PC-3 (cell line): ENCODE measurements at regions not wholly inside any gene's neighbourhood (a gene's known extent, or its start where the extent isn't known, plus 50 kb on each side); places are given as distances from the start of the nearest gene placed in this dataset.

ENCODE experiments used
- ATAC-seq: fragments of 200-7000 bp; cut with Tn5 transposase; 2 replicates; pipeline ENCODE4 v1.9.1; 2020; ENCODE audit warnings: mild to moderate bottlenecking, moderate library complexity
- BruUV-seq: library from RNA; stranded (reverse); fragments of 400-500 nt; replicated peaks from 2 replicates; lab custom pipeline; 2021; lab: Mats Ljungman, UMichigan
- CTCF ChIA-PET: fragments of 300-600 bp; sonication (Branson Sonifier 250); formaldehyde crosslinking; loops from one replicate; lab custom pipeline; 2022; ENCODE audit warnings: antibody characterized with exemption; lab: Charles Lee
- POLR2A ChIA-PET: fragments of 300-600 bp; sonication (Branson Sonifier 250); formaldehyde crosslinking; loops from one replicate; lab custom pipeline; 2022; ENCODE audit warnings: antibody characterized with exemption; ENCODE audit not compliant: unreplicated experiment; lab: Charles Lee
- DNase-seq: peaks from one replicate; pipeline ENCODE4 v3.0.0-alpha.2; 2015
- H2AFZ ChIP-seq: fragments of 300-600 bp; sonication (generic); 2 replicates; pipeline ENCODE4 v1.6.0; 2016; ENCODE audit warnings: antibody characterized with exemption, low read length
- H3F3A ChIP-seq: fragments of 300-600 bp; sonication (generic); one replicate; pipeline ENCODE4 v1.6.0; 2017; ENCODE audit warnings: antibody characterized with exemption, low read length, control low read depth, mild to moderate bottlenecking; ENCODE audit not compliant: unreplicated experiment
- H3K27ac ChIP-seq: fragments of 300-600 bp; sonication (generic); 2 replicates; pipeline ENCODE4 v1.5.1; 2016; ENCODE audit warnings: mild to moderate bottlenecking, low read length
- H3K27me3 ChIP-seq: fragments of 300-600 bp; sonication (generic); 2 replicates; pipeline ENCODE4 v1.6.1; 2016; ENCODE audit warnings: low read length, mixed read lengths
- H3K36me3 ChIP-seq: fragments of 300-600 bp; sonication (generic); 2 replicates; pipeline ENCODE4 v1.6.1; 2016; ENCODE audit warnings: low read depth, mixed run types, low read length, mixed read lengths
- H3K4me1 ChIP-seq: fragments of 300-600 bp; sonication (generic); 2 replicates; pipeline ENCODE4 v1.5.1; 2016; ENCODE audit warnings: low read length; ENCODE audit not compliant: insufficient read depth
- H3K4me2 ChIP-seq: fragments of 300-600 bp; sonication (generic); 2 replicates; pipeline ENCODE4 v1.6.0; 2016; ENCODE audit warnings: low read length
- H3K4me3 ChIP-seq: fragments of 300-600 bp; sonication (generic); 2 replicates; pipeline ENCODE4 v1.5.1; 2016; ENCODE audit warnings: mild to moderate bottlenecking, low read length, mixed read lengths
- H3K79me2 ChIP-seq: fragments of 300-600 bp; sonication (generic); 2 replicates; pipeline ENCODE4 v1.6.1; 2017; ENCODE audit warnings: low read length, mixed read lengths
- H3K9ac ChIP-seq: fragments of 300-600 bp; sonication (generic); 2 replicates; pipeline ENCODE4 v1.6.0; 2016; ENCODE audit warnings: mild to moderate bottlenecking, low read length
- H3K9me2 ChIP-seq: fragments of 300-600 bp; sonication (generic); replicated peaks from 2 replicates; pipeline ENCODE4 v1.6.1; 2016; ENCODE audit warnings: mixed run types, low read length, mixed read lengths
- H3K9me3 ChIP-seq: fragments of 300-600 bp; sonication (generic); 2 replicates; pipeline ENCODE4 v1.6.1; 2016; ENCODE audit warnings: low read length, mixed read lengths
- H4K20me1 ChIP-seq: fragments of 300-600 bp; sonication (generic); 2 replicates; pipeline ENCODE4 v1.6.1; 2016; ENCODE audit warnings: low read length, mixed read lengths
- CTCF ChIP-seq: fragments of 300-600 bp; sonication (generic); conservative IDR thresholded peaks from 2 replicates; pipeline ENCODE4 v1.5.1; 2017; ENCODE audit warnings: antibody characterized with exemption, low read depth, mild to moderate bottlenecking, low read length
- EZH2 ChIP-seq: fragments of 300-600 bp; sonication (generic); IDR thresholded peaks from one replicate; pipeline ENCODE4 v1.6.1; 2017; ENCODE audit warnings: antibody characterized with exemption, mild to moderate bottlenecking, low read length; ENCODE audit not compliant: unreplicated experiment
- EZH2phosphoT487 ChIP-seq: fragments of 300-600 bp; sonication (generic); IDR thresholded peaks from 2 replicates; pipeline ENCODE4 v1.6.1; 2018; ENCODE audit warnings: mild to moderate bottlenecking, antibody characterized with exemption, low read length, borderline replicate concordance
- intact Hi-C: fragments of 100-400 bp; cut with micrococcal nuclease; formaldehyde crosslinking; loops from 2 replicates; pipeline ENCODE4 v1.9.0; 2023

- Histone ChIP-seq H2AFZ (no peak overlapping the region), H3K9me3 (no peaks in the 10 kb centered on the region), H3K4me2 (no peak overlapping the region), H3K4me1 (no peaks in the 10 kb centered on the region), H3K4me3 (no peak overlapping the region), H3K9me2 (no peaks in the 10 kb centered on the region), H3K27ac (no peak overlapping the region), H3K27me3 (peaks cover 78% of the 10 kb centered on the region), H3F3A (no peaks in the 10 kb centered on the region), H4K20me1 (no peaks in the 10 kb centered on the region), H3K9ac (no peak overlapping the region), H3K36me3 (no peaks in the 10 kb centered on the region), H3K79me2 (no peaks in the 10 kb centered on the region)
- POLR2A ChIA-PET = no interaction called here
- CTCF ChIA-PET = interaction anchor here (0.6 to 0.8 kb wide), 2 partner anchors 311 to 977 kb away, joined by 3 read pairs; no protein-coding TSS in a partner anchor
- no TSS peak for BruUV-seq
- ATAC-seq = no peak
- no peak for TF ChIP-seq EZH2phosphoT487
- no peak for TF ChIP-seq EZH2
- TF ChIP-seq CTCF = no peak
- DNase-seq = no peak
- intact Hi-C loops = no loop called here
Observed at GRCh38 chr13:111404746-111405145, 84.3 kb downstream of the TEX29 start.

- intact Hi-C loops = no loop called here
Observed at GRCh38 chr13:111406636-111407035, 86.2 kb downstream of the TEX29 start.

More at GRCh38 chr13:111406636-111407035, 86.2 kb downstream of the TEX29 start:
- DNase-seq (no peak), ATAC-seq (no peak)
- H3F3A ChIP-seq = no peaks in the 10 kb centered on the region
- ChIA-PET POLR2A (no interaction called here), CTCF (no interaction called here)
- no TSS peak for BruUV-seq
- no peak overlapping the region for H3K4me2 ChIP-seq
- H3K27ac ChIP-seq = no peak overlapping the region
- peaks cover 81% of the 10 kb centered on the region for H3K27me3 ChIP-seq
- no peak overlapping the region for H3K4me3 ChIP-seq
- no peaks in the 10 kb centered on the region for H3K36me3 ChIP-seq
- no peaks in the 10 kb centered on the region for H3K4me1 ChIP-seq
- no peak for TF ChIP-seq CTCF
- TF ChIP-seq EZH2phosphoT487 = no peak
- H3K9me3 ChIP-seq = no peaks in the 10 kb centered on the region
- H2AFZ ChIP-seq = no peak overlapping the region
- H3K9ac ChIP-seq = no peak overlapping the region
- no peaks in the 10 kb centered on the region for H4K20me1 ChIP-seq
- no peaks in the 10 kb centered on the region for H3K9me2 ChIP-seq
- H3K79me2 ChIP-seq = no peaks in the 10 kb centered on the region
